ENCODE measurements at regions not wholly inside any gene's neighbourhood (a gene's known extent, or its start where the extent isn't known, plus 50 kb on each side); places are given as distances from the start of the nearest gene placed in this dataset.

- no peak for DNase-seq (ENCODE audit: extremely low spot score)
- CTCF ChIA-PET: interaction anchor here (1.2 kb wide), 1 partner anchor 11 kb away, joined by 5 read pairs; no protein-coding TSS in a partner anchor
- no peak for TF ChIP-seq NFRKB (IDR thresholded peaks at IDR 0.05)
- no peak for TF ChIP-seq FOXA1 (IDR thresholded peaks at IDR 0.05)
- no peak for TF ChIP-seq ELF4 (IDR thresholded peaks at IDR 0.05)
- no peak for TF ChIP-seq FOXM1 (IDR thresholded peaks at IDR 0.05; ENCODE audit: borderline replicate concordance)
- TF ChIP-seq LEF1 (IDR thresholded peaks at IDR 0.05; ENCODE audit: borderline replicate concordance): no peak
- TF ChIP-seq SP1 (IDR thresholded peaks at IDR 0.05): no peak
- no peak for TF ChIP-seq TARDBP (IDR thresholded peaks at IDR 0.05)
- TF ChIP-seq ARNT (IDR thresholded peaks at IDR 0.05): no peak
- no peak for TF ChIP-seq HDGF (IDR thresholded peaks at IDR 0.05; ENCODE audit: borderline replicate concordance)
- no peak for TF ChIP-seq L3MBTL2 (conservative IDR thresholded peaks at IDR 0.05)
- TF ChIP-seq BHLHE40 (IDR thresholded peaks at IDR 0.05; ENCODE audit: borderline replicate concordance): no peak
- POLR2A ChIA-PET: no interaction called here
Measured at GRCh38 chr6:84525907-84526306, 238.5 kb downstream of the TBX18 start.

GRCh38 chr6:84524636-84525035 is 239.8 kb downstream of the TBX18 start:
- ChIA-PET CTCF (no interaction called here), POLR2A (no interaction called here)

GRCh38 chr6:84522135-84522549 is 242.3 kb downstream of the TBX18 start:
- POLR2A ChIA-PET: no interaction called here
- DNase-seq (ENCODE audit: extremely low spot score): no peak
- CTCF ChIA-PET: no interaction called here
- TF ChIP-seq TARDBP (IDR thresholded peaks at IDR 0.05) (no peak), ARNT (IDR thresholded peaks at IDR 0.05) (no peak), ZNF384 (IDR thresholded peaks at IDR 0.05) (no peak), FOXK2 (IDR thresholded peaks at IDR 0.05) (no peak)

More at GRCh38 chr6:84524636-84525035, 239.8 kb downstream of the TBX18 start:
- no peak for DNase-seq (ENCODE audit: extremely low spot score)
- TF ChIP-seq ZNF384 (IDR thresholded peaks at IDR 0.05) (no peak), L3MBTL2 (conservative IDR thresholded peaks at IDR 0.05) (no peak), FOXM1 (IDR thresholded peaks at IDR 0.05; ENCODE audit: borderline replicate concordance) (no peak), HDGF (IDR thresholded peaks at IDR 0.05; ENCODE audit: borderline replicate concordance) (no peak), ARNT (IDR thresholded peaks at IDR 0.05) (no peak), SUZ12 (IDR thresholded peaks at IDR 0.05) (no peak), FOXK2 (IDR thresholded peaks at IDR 0.05) (no peak), LEF1 (IDR thresholded peaks at IDR 0.05; ENCODE audit: borderline replicate concordance) (no peak), BHLHE40 (IDR thresholded peaks at IDR 0.05; ENCODE audit: borderline replicate concordance) (no peak), CTBP1 (IDR thresholded peaks at IDR 0.05; ENCODE audit: borderline replicate concordance) (no peak), PKNOX1 (IDR thresholded peaks at IDR 0.05) (no peak), SP1 (IDR thresholded peaks at IDR 0.05) (no peak), NFRKB (IDR thresholded peaks at IDR 0.05) (no peak), ELF4 (IDR thresholded peaks at IDR 0.05) (no peak), TARDBP (IDR thresholded peaks at IDR 0.05) (no peak), FOXA1 (IDR thresholded peaks at IDR 0.05) (no peak)

- CTCF ChIA-PET: no interaction called here
- POLR2A ChIA-PET: no interaction called here
- TF ChIP-seq TARDBP (IDR thresholded peaks at IDR 0.05) (no peak), HDGF (IDR thresholded peaks at IDR 0.05; ENCODE audit: borderline replicate concordance) (no peak), PKNOX1 (IDR thresholded peaks at IDR 0.05) (no peak), FOXA1 (IDR thresholded peaks at IDR 0.05) (no peak), ARNT (IDR thresholded peaks at IDR 0.05) (no peak), FOXK2 (IDR thresholded peaks at IDR 0.05) (no peak), BHLHE40 (IDR thresholded peaks at IDR 0.05; ENCODE audit: borderline replicate concordance) (no peak), ELF4 (IDR thresholded peaks at IDR 0.05) (no peak), LEF1 (IDR thresholded peaks at IDR 0.05; ENCODE audit: borderline replicate concordance) (no peak), L3MBTL2 (conservative IDR thresholded peaks at IDR 0.05) (no peak), SUZ12 (IDR thresholded peaks at IDR 0.05) (no peak), SP1 (IDR thresholded peaks at IDR 0.05) (no peak), ZNF384 (IDR thresholded peaks at IDR 0.05) (no peak), FOXM1 (IDR thresholded peaks at IDR 0.05; ENCODE audit: borderline replicate concordance) (no peak), CTBP1 (IDR thresholded peaks at IDR 0.05; ENCODE audit: borderline replicate concordance) (no peak), NFRKB (IDR thresholded peaks at IDR 0.05) (no peak)
- DNase-seq (ENCODE audit: extremely low spot score): no peak
Measured at GRCh38 chr6:84521511-84521910, 242.9 kb downstream of the TBX18 start.

- ChIA-PET CTCF (no interaction called here), POLR2A (no interaction called here)
- TF ChIP-seq L3MBTL2 (conservative IDR thresholded peaks at IDR 0.05): no peak
- TF ChIP-seq PKNOX1 (IDR thresholded peaks at IDR 0.05): 0 out of 2 replicates have a peak, but pooled peaks have one; percentile 7
- no peak for DNase-seq (ENCODE audit: extremely low spot score)
Measured at GRCh38 chr6:84517741-84518530, 246.5 kb downstream of the TBX18 start.

- ChIA-PET CTCF (interaction anchor here (0.7 kb wide), 1 partner anchor 15 kb away, joined by 3 read pairs; no protein-coding TSS in a partner anchor), POLR2A (no interaction called here)
- TF ChIP-seq SUZ12 (IDR thresholded peaks at IDR 0.05) (no peak), ARNT (IDR thresholded peaks at IDR 0.05) (no peak), ELF4 (IDR thresholded peaks at IDR 0.05) (no peak), FOXK2 (IDR thresholded peaks at IDR 0.05) (no peak), ZNF384 (IDR thresholded peaks at IDR 0.05) (no peak), CTBP1 (IDR thresholded peaks at IDR 0.05; ENCODE audit: borderline replicate concordance) (no peak), BHLHE40 (IDR thresholded peaks at IDR 0.05; ENCODE audit: borderline replicate concordance) (no peak), PKNOX1 (IDR thresholded peaks at IDR 0.05) (no peak), HDGF (IDR thresholded peaks at IDR 0.05; ENCODE audit: borderline replicate concordance) (no peak), FOXM1 (IDR thresholded peaks at IDR 0.05; ENCODE audit: borderline replicate concordance) (no peak), NFRKB (IDR thresholded peaks at IDR 0.05) (no peak)
- DNase-seq (ENCODE audit: extremely low spot score): no peak
Measured at GRCh38 chr6:84516154-84516553, 248.2 kb downstream of the TBX18 start.

Data from HEK293T (cell line).